ENCODE measurements at regions not wholly inside any gene's neighbourhood (a gene's known extent, or its start where the extent isn't known, plus 50 kb on each side); places are given as distances from the start of the nearest gene placed in this dataset.

GRCh38 chrX:134074151-134074550, 88.8 kb upstream of the GPC3 start:
- Histone ChIP-seq H3K79me2 (replicated peaks; ENCODE audit: insufficient read depth, low read length) (no peaks in the 10 kb centered on the region), H3K4me3 (ENCODE audit: low read length) (no peak overlapping the region), H3K36me3 (ENCODE audit: insufficient read depth, low read length) (no peaks in the 10 kb centered on the region), H3K9me2 (ENCODE audit: insufficient read depth, low read length) (no peaks in the 10 kb centered on the region), H3K27me3 (ENCODE audit: insufficient read depth, low read depth, low read length) (no peaks in the 10 kb centered on the region), H3K27ac (ENCODE audit: low read length) (no peak overlapping the region), H3K9me3 (ENCODE audit: low read length) (no peaks in the 10 kb centered on the region), H4K20me1 (ENCODE audit: insufficient read depth) (no peaks in the 10 kb centered on the region), H3F3A (ENCODE audit: insufficient read depth, low read length, poor library complexity, severe bottlenecking) (no peaks in the 10 kb centered on the region), H2AFZ (ENCODE audit: low read depth, low read length) (no peak overlapping the region), H3K4me2 (ENCODE audit: low read length) (no peak overlapping the region), H3K9ac (ENCODE audit: low read length) (no peak overlapping the region)
- TF ChIP-seq SMC3 (conservative IDR thresholded peaks at IDR 0.05; ENCODE audit: poor library complexity) = no peak
- TF ChIP-seq MXI1 (conservative IDR thresholded peaks at IDR 0.05; ENCODE audit: poor library complexity, severe bottlenecking) = no peak
- no peak for TF ChIP-seq CTCF (IDR thresholded peaks at IDR 0.05; ENCODE audit: poor library complexity, severe bottlenecking)
- TF ChIP-seq EZH2 (IDR thresholded peaks at IDR 0.05; ENCODE audit: borderline replicate concordance, insufficient read depth, low read length, poor library complexity, severe bottlenecking) = no peak
- TF ChIP-seq TAF1 (IDR thresholded peaks at IDR 0.05; ENCODE audit: low read depth) = no peak
- no peak for TF ChIP-seq POLR2AphosphoS5 (IDR thresholded peaks at IDR 0.05)
- TF ChIP-seq EP300 (conservative IDR thresholded peaks at IDR 0.05; ENCODE audit: poor library complexity, severe bottlenecking) = no peak
- no peak for TF ChIP-seq REST (IDR thresholded peaks at IDR 0.05; ENCODE audit: borderline replicate concordance)

GRCh38 chrX:134075894-134076718, 90.7 kb upstream of the GPC3 start:
- H3K9me2 ChIP-seq (ENCODE audit: insufficient read depth, low read length) = no peaks in the 10 kb centered on the region
- no peak overlapping the region for H3K4me3 ChIP-seq (ENCODE audit: low read length)
- no peaks in the 10 kb centered on the region for H3K36me3 ChIP-seq (ENCODE audit: insufficient read depth, low read length)
- H4K20me1 ChIP-seq (ENCODE audit: insufficient read depth) = no peaks in the 10 kb centered on the region
- H3F3A ChIP-seq (ENCODE audit: insufficient read depth, low read length, poor library complexity, severe bottlenecking) = no peaks in the 10 kb centered on the region
- H3K9me3 ChIP-seq (ENCODE audit: low read length) = no peaks in the 10 kb centered on the region
- no peak overlapping the region for H2AFZ ChIP-seq (ENCODE audit: low read depth, low read length)
- no peaks in the 10 kb centered on the region for H3K27me3 ChIP-seq (ENCODE audit: insufficient read depth, low read depth, low read length)
- H3K4me2 ChIP-seq (ENCODE audit: low read length) = no peak overlapping the region
- no peak for TF ChIP-seq RAD21 (conservative IDR thresholded peaks at IDR 0.05)
- no peak for TF ChIP-seq REST (IDR thresholded peaks at IDR 0.05; ENCODE audit: borderline replicate concordance)
- peak; percentile 81 for TF ChIP-seq POLR2AphosphoS5 (IDR thresholded peaks at IDR 0.05)
- no peak for TF ChIP-seq SMC3 (conservative IDR thresholded peaks at IDR 0.05; ENCODE audit: poor library complexity)
- no peak for TF ChIP-seq EZH2 (IDR thresholded peaks at IDR 0.05; ENCODE audit: borderline replicate concordance, insufficient read depth, low read length, poor library complexity, severe bottlenecking)
- no peak for TF ChIP-seq CTCF (IDR thresholded peaks at IDR 0.05; ENCODE audit: poor library complexity, severe bottlenecking)
- TF ChIP-seq MXI1 (conservative IDR thresholded peaks at IDR 0.05; ENCODE audit: poor library complexity, severe bottlenecking) = no peak
- TF ChIP-seq EP300 (conservative IDR thresholded peaks at IDR 0.05; ENCODE audit: poor library complexity, severe bottlenecking) = peak; percentile 99
- no peak overlapping the region for H3K27ac ChIP-seq (ENCODE audit: low read length)
- H3K9ac ChIP-seq (ENCODE audit: low read length) = no peak overlapping the region
- no peaks in the 10 kb centered on the region for H3K79me2 ChIP-seq (replicated peaks; ENCODE audit: insufficient read depth, low read length)
